ENCODE measurements at regions not wholly inside any gene's neighbourhood (a gene's known extent, or its start where the extent isn't known, plus 50 kb on each side); places are given as distances from the start of the nearest gene placed in this dataset.

DNA sequence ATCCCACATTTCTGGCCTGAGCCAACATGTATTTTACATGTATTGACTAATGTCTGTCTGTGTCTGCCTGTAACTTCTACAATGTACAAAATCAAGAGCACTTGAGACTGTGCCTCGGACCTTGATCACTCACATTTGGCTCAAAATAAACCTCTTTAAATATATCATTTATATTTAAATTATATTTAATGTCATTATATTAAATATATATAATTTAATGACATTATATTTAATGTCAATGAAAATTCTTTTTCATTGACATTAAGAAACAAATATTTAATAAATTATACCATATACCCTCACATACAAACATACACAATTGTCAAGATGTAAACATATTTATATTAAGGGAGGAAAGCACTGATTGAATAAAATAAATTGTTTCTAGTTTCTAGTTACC, 1099.8 kb upstream of the CDH18 start:
- DNase-seq, result no peak
- H3K36me3 ChIP-seq, result no peaks in the 10 kb centered on the region
- H3K27me3 ChIP-seq, result no peaks in the 10 kb centered on the region
- H3K9me3 ChIP-seq, result no peaks in the 10 kb centered on the region
- intact Hi-C loops (cut with DNase I), result no loop called here
- WGBS, 3 donors, result 88 to 94% (median 89%) methylated on average over 1 of the region's 1 CpG
- no peak overlapping the region for H3K27ac ChIP-seq
- H3K4me3 ChIP-seq, result no peak overlapping the region
- H3K4me1 ChIP-seq (ENCODE audit: insufficient read depth), result no peaks in the 10 kb centered on the region
- TF ChIP-seq, protein P1, sequence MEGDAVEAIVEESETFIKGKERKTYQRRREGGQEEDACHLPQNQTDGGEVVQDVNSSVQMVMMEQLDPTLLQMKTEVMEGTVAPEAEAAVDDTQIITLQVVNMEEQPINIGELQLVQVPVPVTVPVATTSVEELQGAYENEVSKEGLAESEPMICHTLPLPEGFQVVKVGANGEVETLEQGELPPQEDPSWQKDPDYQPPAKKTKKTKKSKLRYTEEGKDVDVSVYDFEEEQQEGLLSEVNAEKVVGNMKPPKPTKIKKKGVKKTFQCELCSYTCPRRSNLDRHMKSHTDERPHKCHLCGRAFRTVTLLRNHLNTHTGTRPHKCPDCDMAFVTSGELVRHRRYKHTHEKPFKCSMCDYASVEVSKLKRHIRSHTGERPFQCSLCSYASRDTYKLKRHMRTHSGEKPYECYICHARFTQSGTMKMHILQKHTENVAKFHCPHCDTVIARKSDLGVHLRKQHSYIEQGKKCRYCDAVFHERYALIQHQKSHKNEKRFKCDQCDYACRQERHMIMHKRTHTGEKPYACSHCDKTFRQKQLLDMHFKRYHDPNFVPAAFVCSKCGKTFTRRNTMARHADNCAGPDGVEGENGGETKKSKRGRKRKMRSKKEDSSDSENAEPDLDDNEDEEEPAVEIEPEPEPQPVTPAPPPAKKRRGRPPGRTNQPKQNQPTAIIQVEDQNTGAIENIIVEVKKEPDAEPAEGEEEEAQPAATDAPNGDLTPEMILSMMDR (IDR thresholded peaks at IDR 0.05), result no peak
- TF ChIP-seq POLR2A (IDR thresholded peaks at IDR 0.05), result no peak
- no peak for TF ChIP-seq EP300 (IDR thresholded peaks at IDR 0.05)

DNA sequence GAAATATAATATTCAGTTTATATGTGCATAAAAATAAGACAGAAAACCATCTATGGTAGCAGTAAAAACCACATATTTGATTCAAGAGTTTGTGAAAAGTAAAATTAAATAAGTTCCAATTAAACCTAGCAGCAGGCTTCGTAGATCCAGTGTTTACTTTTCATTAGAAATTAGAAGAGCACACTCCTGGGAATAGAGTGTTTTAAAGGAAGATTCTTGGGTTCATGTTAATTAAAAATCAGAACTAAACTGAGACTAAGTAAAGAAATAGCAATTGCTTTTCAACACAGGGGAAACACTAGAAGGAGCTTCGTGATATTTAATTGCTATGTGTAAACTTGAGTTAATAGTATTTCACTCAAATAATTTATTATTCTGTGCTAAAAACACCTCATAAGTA, 1097.8 kb upstream of the CDH18 start:
- Histone ChIP-seq H3K9me3 (no peaks in the 10 kb centered on the region), H3K27me3 (no peaks in the 10 kb centered on the region), H3K4me3 (no peak overlapping the region), H3K4me1 (ENCODE audit: insufficient read depth) (no peaks in the 10 kb centered on the region), H3K36me3 (no peaks in the 10 kb centered on the region), H3K27ac (no peak overlapping the region)
- TF ChIP-seq EP300 (IDR thresholded peaks at IDR 0.05) (no peak), POLR2A (IDR thresholded peaks at IDR 0.05) (no peak)
- TF ChIP-seq, protein P1 (IDR thresholded peaks at IDR 0.05), result no peak
- WGBS, 3 donors, result 42 to 50% (median 43%) methylated on average over 2 of the region's 2 CpGs
- no peak for DNase-seq
- intact Hi-C loops (cut with DNase I), result no loop called here

DNA sequence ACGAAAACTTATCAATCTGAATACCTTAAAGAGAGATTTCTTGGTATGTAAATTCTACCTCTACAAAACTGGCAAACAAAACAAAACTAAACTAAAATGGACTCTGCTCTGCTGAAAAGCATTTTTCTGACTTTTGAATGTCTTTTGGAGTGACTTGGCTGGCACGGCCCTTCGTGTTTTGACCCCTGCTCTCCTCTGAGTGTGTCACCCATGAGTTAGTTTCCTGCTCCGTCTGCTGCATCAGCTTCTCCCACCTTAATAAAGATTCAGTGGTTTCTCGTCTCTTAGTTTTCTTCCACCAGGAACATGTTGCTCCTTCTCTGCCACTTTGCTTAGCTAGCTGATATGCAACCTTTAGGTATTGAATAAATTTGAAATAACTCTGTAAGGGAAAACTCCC, 1084.0 kb upstream of the CDH18 start:
- H3K4me1 ChIP-seq (ENCODE audit: insufficient read depth), result no peaks in the 10 kb centered on the region
- whole genome bisulfite sequencing, 3 donors, result 78 to 88% (median 86%) methylated on average over 5 of the region's 5 CpGs
- H3K27me3 ChIP-seq, result no peaks in the 10 kb centered on the region
- no peak overlapping the region for H3K27ac ChIP-seq
- no peak overlapping the region for H3K4me3 ChIP-seq
- intact Hi-C loops (cut with DNase I), result no loop called here
- TF ChIP-seq EP300 (IDR thresholded peaks at IDR 0.05) (no peak), POLR2A (IDR thresholded peaks at IDR 0.05) (no peak)
- TF ChIP-seq, protein P1 (IDR thresholded peaks at IDR 0.05), result no peak
- no peaks in the 10 kb centered on the region for H3K36me3 ChIP-seq
- DNase-seq, result no peak
- no peaks in the 10 kb centered on the region for H3K9me3 ChIP-seq

DNA sequence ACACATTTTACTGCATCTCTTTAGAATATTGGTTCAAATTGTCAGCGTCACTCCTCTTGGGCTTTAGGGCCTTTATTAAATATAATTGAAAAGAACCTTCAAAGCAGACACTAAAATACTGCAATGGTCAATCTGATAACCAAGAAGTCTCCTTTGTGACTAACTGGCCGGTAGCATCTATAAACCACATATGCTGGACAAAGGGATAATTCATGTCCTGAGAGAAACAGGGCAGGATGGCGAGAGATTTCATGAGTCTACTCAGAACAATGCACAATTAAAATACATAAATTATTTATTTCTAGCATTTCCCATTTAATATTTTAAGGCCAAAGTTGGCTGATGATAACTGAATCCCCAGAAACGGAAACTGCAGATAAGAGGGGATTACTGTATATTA, 1083.4 kb upstream of the CDH18 start:
- Histone ChIP-seq H3K4me1 (ENCODE audit: insufficient read depth) (no peaks in the 10 kb centered on the region), H3K36me3 (no peaks in the 10 kb centered on the region), H3K27me3 (no peaks in the 10 kb centered on the region), H3K4me3 (no peak overlapping the region), H3K9me3 (no peaks in the 10 kb centered on the region), H3K27ac (no peak overlapping the region)
- no peak for TF ChIP-seq EP300 (IDR thresholded peaks at IDR 0.05)
- TF ChIP-seq POLR2A (IDR thresholded peaks at IDR 0.05), result no peak
- TF ChIP-seq, protein P1 (IDR thresholded peaks at IDR 0.05), result no peak
- intact Hi-C loops (cut with DNase I), result no loop called here
- WGBS, 3 donors, result 89 to 92% (median 92%) methylated on average over 4 of the region's 4 CpGs
- no peak for DNase-seq

DNA sequence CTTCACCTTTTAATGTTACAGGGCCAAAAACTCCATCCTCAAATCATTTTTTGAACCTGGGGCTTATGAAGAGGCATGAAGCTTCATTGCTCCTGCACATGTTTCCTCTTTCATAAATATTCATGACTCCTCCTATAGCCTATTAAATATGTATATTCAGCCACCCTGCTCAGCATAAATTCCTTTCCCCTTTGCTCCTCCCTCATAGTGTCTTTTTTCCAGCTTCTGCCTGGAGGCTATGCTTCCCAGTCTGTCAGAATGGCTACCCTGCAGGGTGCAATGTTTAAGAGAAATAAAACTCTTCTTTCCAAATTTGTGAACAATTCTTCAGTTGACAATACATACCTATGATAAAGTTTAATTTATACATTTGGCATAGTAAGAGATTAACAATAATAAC, 1082.9 kb upstream of the CDH18 start:
- DNase-seq, result no peak
- intact Hi-C loops (cut with DNase I), result no loop called here
- Histone ChIP-seq H3K27me3 (no peaks in the 10 kb centered on the region), H3K4me1 (ENCODE audit: insufficient read depth) (no peaks in the 10 kb centered on the region), H3K27ac (no peak overlapping the region), H3K9me3 (no peaks in the 10 kb centered on the region), H3K36me3 (no peaks in the 10 kb centered on the region), H3K4me3 (no peak overlapping the region)
- no peak for TF ChIP-seq EP300 (IDR thresholded peaks at IDR 0.05)
